Vagina (tissue), 2 donors: ENCODE measurements at regions not wholly inside any gene's neighbourhood (a gene's known extent, or its start where the extent isn't known, plus 50 kb on each side); places are given as distances from the start of the nearest gene placed in this dataset.

Experiments
- CTCF ChIP-seq, 3 experiments: fragments of 450-650 bp in 2 of 3; fragments of 200-600 bp in 1 of 3; sonication (generic) in 1 of 3; IDR thresholded peaks; one replicate each; pipeline ENCODE4 v1.5.1; 2017 to 2019; ENCODE audit warnings: antibody characterized with exemption in 3 of 3, mild to moderate bottlenecking in 2 of 3, moderate library complexity in 2 of 3
- POLR2A ChIP-seq, 2 donors: fragments of 450-650 bp; IDR thresholded peaks; one replicate each; pipeline ENCODE4 v1.6.1; 2017; ENCODE audit warnings: antibody characterized with exemption in 2 of 2, mild to moderate bottlenecking in 2 of 2, moderate library complexity in 2 of 2
- POLR2AphosphoS5 ChIP-seq, 2 donors: sonication (generic); formaldehyde crosslinking; IDR thresholded peaks; one replicate each; pipeline ENCODE4 v1.9.0; 2017; ENCODE audit warnings: antibody characterized with exemption in 2 of 2, mild to moderate bottlenecking in 2 of 2, low read depth in 1 of 2; ENCODE audit not compliant: insufficient read depth in 1 of 2

GRCh38 chr2:7849027-7849426, 832.8 kb upstream of the ID2 start:
- TF ChIP-seq POLR2A (IDR thresholded peaks at IDR 0.05) (no peak), CTCF (IDR thresholded peaks at IDR 0.05) (no peak), POLR2AphosphoS5 (IDR thresholded peaks at IDR 0.05; ENCODE audit: insufficient read depth in 1 of 2, low read depth in 1 of 2) (no peak)
